Panc1 (cell line): ENCODE measurements at regions not wholly inside any gene's neighbourhood (a gene's known extent, or its start where the extent isn't known, plus 50 kb on each side); places are given as distances from the start of the nearest gene placed in this dataset.
"Not testable (repeated sequence)": the region's sequence is repeated elsewhere in the genome, so short reads cannot be mapped to it uniquely, and the experiment has no call there.

Experiments
- ATAC-seq: fragments of 200-7000 bp; cut with Tn5 transposase; 2 replicates; pipeline ENCODE4 v1.9.1; 2020; ENCODE audit warnings: mild to moderate bottlenecking, moderate library complexity
- BruUV-seq: library from RNA; stranded (reverse); fragments of 400-500 nt; replicated peaks from 2 replicates; lab custom pipeline; 2021; lab: Mats Ljungman, UMichigan
- CTCF ChIA-PET: fragments of 300-600 bp; sonication (Branson Sonifier 250); formaldehyde crosslinking; loops from one replicate; lab custom pipeline; 2022; ENCODE audit warnings: antibody characterized with exemption; lab: Charles Lee
- POLR2A ChIA-PET: fragments of 300-600 bp; sonication (Branson Sonifier 250); formaldehyde crosslinking; loops from one replicate; lab custom pipeline; 2022; ENCODE audit warnings: antibody characterized with exemption; lab: Charles Lee
- DNase-seq: peaks from one replicate; pipeline ENCODE4 v3.0.0-alpha.2; 2010; ENCODE audit warnings: low read depth, low spot score
- H3K27ac ChIP-seq: 2 replicates; pipeline ENCODE4 v1.5.1; 2011; ENCODE audit warnings: mild to moderate bottlenecking, low read length, inconsistent platforms
- H3K27me3 ChIP-seq: fragments of 200-500 bp; sonication (Bioruptor generic); 2 replicates; pipeline ENCODE4 v1.6.0; 2014; ENCODE audit warnings: low read length, inconsistent platforms; ENCODE audit not compliant: control insufficient read depth, insufficient read depth
- H3K36me3 ChIP-seq: fragments of 200-500 bp; sonication (Bioruptor generic); 2 replicates; pipeline ENCODE4 v1.5.1; 2014; ENCODE audit warnings: inconsistent platforms, mild to moderate bottlenecking, low read length, moderate library complexity; ENCODE audit not compliant: control insufficient read depth, insufficient read depth
- H3K4me1 ChIP-seq: 2 replicates; pipeline ENCODE4 v1.5.1; 2011; ENCODE audit warnings: inconsistent platforms, mild to moderate bottlenecking, low read length, moderate library complexity; ENCODE audit not compliant: control insufficient read depth, insufficient read depth
- H3K4me3 ChIP-seq, 2 experiments: 2 replicates each; pipeline ENCODE4 v1.5.1; 2011 to 2012; ENCODE audit warnings: low read depth in 2 of 2, low read length in 2 of 2, mild to moderate bottlenecking in 2 of 2, inconsistent platforms in 1 of 2, moderate library complexity in 1 of 2
- H3K9me3 ChIP-seq: fragments of 200-500 bp; sonication (Bioruptor generic); 2 replicates; pipeline ENCODE4 v1.5.1; 2014; ENCODE audit warnings: low read depth, mild to moderate bottlenecking, inconsistent platforms, low read length, moderate library complexity; ENCODE audit not compliant: control insufficient read depth, insufficient read depth
- CTCF ChIP-seq: fragments of 450-650 bp; IDR thresholded peaks from 2 replicates; pipeline ENCODE4 v1.5.1; 2017; ENCODE audit warnings: mild to moderate bottlenecking
- POLR2AphosphoS5 ChIP-seq: IDR thresholded peaks from 2 replicates; pipeline ENCODE4 v1.6.1; 2012; ENCODE audit warnings: mild to moderate bottlenecking, low read depth, low read length, moderate library complexity
- SIN3A ChIP-seq: IDR thresholded peaks from 2 replicates; pipeline ENCODE4 v1.6.1; 2012; ENCODE audit warnings: low read depth, mild to moderate bottlenecking, low read length, moderate library complexity, borderline replicate concordance; ENCODE audit not compliant: insufficient read depth
- TCF7L2 ChIP-seq: IDR thresholded peaks from 2 replicates; pipeline ENCODE4 v1.6.1; 2011; ENCODE audit warnings: mild to moderate bottlenecking, low read depth, low read length, inconsistent platforms
- in situ Hi-C: cut with HindIII; loops from 2 replicates; pipeline ENCODE4 v1.10.0; 2016; ENCODE audit warnings: low sequenced_read_pairs, low pct_unique_long_range_greater_than_20kb
- intact Hi-C: fragments of 100-400 bp; cut with micrococcal nuclease; formaldehyde crosslinking; loops from one replicate; pipeline ENCODE4 v1.10.0; 2022; ENCODE audit not compliant: unreplicated experiment
- TF ChIP-seq, protein P1 (sequence below), 2 experiments: IDR thresholded peaks; 2 replicates each; pipeline ENCODE4 v1.6.1; 2011 to 2012; ENCODE audit warnings: low read depth in 2 of 2, control low read depth in 1 of 2, low read length in 1 of 2, mild to moderate bottlenecking in 1 of 2, moderate library complexity in 1 of 2; ENCODE audit not compliant: insufficient read depth in 1 of 2

DNA sequence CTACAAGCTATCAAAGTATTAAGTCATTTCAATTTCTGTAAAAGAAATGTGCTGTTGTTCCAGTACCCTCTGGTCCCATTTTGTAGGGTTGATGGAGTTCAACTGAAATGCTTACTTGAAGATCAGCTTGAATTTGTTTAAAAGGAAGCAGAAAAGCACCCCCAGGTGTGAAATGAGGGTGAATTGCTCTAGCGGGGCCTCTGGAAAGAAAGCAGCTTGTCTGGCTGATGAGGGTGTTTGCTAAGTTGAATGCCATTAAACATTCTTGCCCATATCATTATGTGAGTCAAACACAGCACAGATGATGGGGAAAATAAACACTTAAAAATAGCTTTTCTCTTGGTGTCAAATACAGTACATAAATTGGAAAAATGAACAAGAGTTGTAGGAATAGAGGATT, 280.3 kb downstream of the RAB38 start:
- Histone ChIP-seq H3K27ac (no peak overlapping the region), H3K27me3 (no peaks in the 10 kb centered on the region), H3K9me3 (no peaks in the 10 kb centered on the region), H3K4me3 (no peak overlapping the region), H3K36me3 (no peaks in the 10 kb centered on the region), H3K4me1 (no peaks in the 10 kb centered on the region)
- TF ChIP-seq SIN3A (no peak), TCF7L2 (no peak), POLR2AphosphoS5 (no peak), CTCF (no peak)
- TF ChIP-seq, protein P1, sequence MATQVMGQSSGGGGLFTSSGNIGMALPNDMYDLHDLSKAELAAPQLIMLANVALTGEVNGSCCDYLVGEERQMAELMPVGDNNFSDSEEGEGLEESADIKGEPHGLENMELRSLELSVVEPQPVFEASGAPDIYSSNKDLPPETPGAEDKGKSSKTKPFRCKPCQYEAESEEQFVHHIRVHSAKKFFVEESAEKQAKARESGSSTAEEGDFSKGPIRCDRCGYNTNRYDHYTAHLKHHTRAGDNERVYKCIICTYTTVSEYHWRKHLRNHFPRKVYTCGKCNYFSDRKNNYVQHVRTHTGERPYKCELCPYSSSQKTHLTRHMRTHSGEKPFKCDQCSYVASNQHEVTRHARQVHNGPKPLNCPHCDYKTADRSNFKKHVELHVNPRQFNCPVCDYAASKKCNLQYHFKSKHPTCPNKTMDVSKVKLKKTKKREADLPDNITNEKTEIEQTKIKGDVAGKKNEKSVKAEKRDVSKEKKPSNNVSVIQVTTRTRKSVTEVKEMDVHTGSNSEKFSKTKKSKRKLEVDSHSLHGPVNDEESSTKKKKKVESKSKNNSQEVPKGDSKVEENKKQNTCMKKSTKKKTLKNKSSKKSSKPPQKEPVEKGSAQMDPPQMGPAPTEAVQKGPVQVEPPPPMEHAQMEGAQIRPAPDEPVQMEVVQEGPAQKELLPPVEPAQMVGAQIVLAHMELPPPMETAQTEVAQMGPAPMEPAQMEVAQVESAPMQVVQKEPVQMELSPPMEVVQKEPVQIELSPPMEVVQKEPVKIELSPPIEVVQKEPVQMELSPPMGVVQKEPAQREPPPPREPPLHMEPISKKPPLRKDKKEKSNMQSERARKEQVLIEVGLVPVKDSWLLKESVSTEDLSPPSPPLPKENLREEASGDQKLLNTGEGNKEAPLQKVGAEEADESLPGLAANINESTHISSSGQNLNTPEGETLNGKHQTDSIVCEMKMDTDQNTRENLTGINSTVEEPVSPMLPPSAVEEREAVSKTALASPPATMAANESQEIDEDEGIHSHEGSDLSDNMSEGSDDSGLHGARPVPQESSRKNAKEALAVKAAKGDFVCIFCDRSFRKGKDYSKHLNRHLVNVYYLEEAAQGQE (IDR thresholded peaks at IDR 0.05; ENCODE audit: insufficient read depth in 1 of 2, low read depth in 2 of 2, low read length in 1 of 2): no peak
- ChIA-PET POLR2A (no interaction called here), CTCF (no interaction called here)
- DNase-seq (no peak), ATAC-seq (no peak)
- in situ Hi-C loops: no loop called here
- intact Hi-C loops: no loop called here
- no TSS peak for BruUV-seq

- H3K27me3 ChIP-seq: no peaks in the 10 kb centered on the region
- intact Hi-C loops (no loop called here), in situ Hi-C loops (no loop called here)
- no peaks in the 10 kb centered on the region for H3K9me3 ChIP-seq
- POLR2A ChIA-PET: no interaction called here
- TF ChIP-seq TCF7L2: no peak
- CTCF ChIA-PET: no interaction called here
- H3K36me3 ChIP-seq: no peaks in the 10 kb centered on the region
- ATAC-seq (no peak), DNase-seq (no peak)
- no peak overlapping the region for H3K27ac ChIP-seq
- BruUV-seq: no TSS peak
- H3K4me1 ChIP-seq: no peaks in the 10 kb centered on the region
- no peak overlapping the region for H3K4me3 ChIP-seq
Measured at GRCh38 chr11:87892291-87892690, 283.0 kb downstream of the RAB38 start.

DNA sequence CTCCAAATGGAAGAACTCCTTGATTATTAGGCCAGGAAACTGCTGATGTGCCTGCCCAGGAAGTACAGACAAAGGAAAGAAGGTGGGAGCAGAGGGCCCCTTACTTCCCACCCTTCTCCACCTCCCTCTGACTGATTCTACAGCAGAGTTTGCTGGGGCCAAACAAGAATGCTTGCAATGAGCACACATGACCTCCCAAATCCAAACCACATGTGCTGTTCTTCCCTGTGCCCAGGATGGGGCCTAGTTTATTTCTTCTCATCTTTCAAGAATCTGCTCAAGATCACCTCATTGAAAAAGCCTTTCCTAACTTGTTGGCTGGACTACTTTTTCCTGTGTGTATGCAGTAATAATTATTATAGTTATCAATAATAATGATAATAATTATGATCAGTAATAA, 286.1 kb downstream of the RAB38 start:
- no peak overlapping the region for H3K27ac ChIP-seq
- ChIA-PET CTCF (no interaction called here), POLR2A (no interaction called here)
- no peak overlapping the region for H3K4me3 ChIP-seq
- no peak for TF ChIP-seq POLR2AphosphoS5
- no peak for TF ChIP-seq CTCF
- TF ChIP-seq TCF7L2: no peak
- no peak for TF ChIP-seq SIN3A
- TF ChIP-seq, protein P1 (IDR thresholded peaks at IDR 0.05; ENCODE audit: insufficient read depth in 1 of 2, low read depth in 2 of 2, low read length in 1 of 2): no peak
- in situ Hi-C loops: no loop called here
- no peaks in the 10 kb centered on the region for H3K36me3 ChIP-seq
- intact Hi-C loops: no loop called here
- no peaks in the 10 kb centered on the region for H3K4me1 ChIP-seq
- DNase-seq: no peak
- no peak for ATAC-seq
- BruUV-seq: no TSS peak
- H3K27me3 ChIP-seq: no peaks in the 10 kb centered on the region
- no peaks in the 10 kb centered on the region for H3K9me3 ChIP-seq

- ATAC-seq, DNase-seq, BruUV-seq, CTCF ChIA-PET, H3K9me3 ChIP-seq, H3K4me1 ChIP-seq, H3K27me3 ChIP-seq, H3K27ac ChIP-seq, H3K36me3 ChIP-seq, H3K4me3 ChIP-seq, POLR2A ChIA-PET, in situ Hi-C loops, intact Hi-C loops: not testable (repeated sequence)
Measured at GRCh38 chr11:87885084-87885483, 290.2 kb downstream of the RAB38 start.
